ENCODE measurements at regions not wholly inside any gene's neighbourhood (a gene's known extent, or its start where the extent isn't known, plus 50 kb on each side); places are given as distances from the start of the nearest gene placed in this dataset.

- Histone ChIP-seq H3K4me3 (ENCODE audit: low read depth in 1 of 2, low read length in 2 of 2) (no peak overlapping the region), H3K9me3 (ENCODE audit: insufficient read depth, low read length, severe bottlenecking) (peaks cover 5% of the 10 kb centered on the region), H4K20me1 (ENCODE audit: insufficient read depth, low read length) (no peaks in the 10 kb centered on the region), H3K9ac (ENCODE audit: low read depth, low read length) (no peak overlapping the region), H3K4me2 (ENCODE audit: insufficient read depth, low read length) (no peak overlapping the region), H3K36me3 (ENCODE audit: insufficient read depth, low read length) (no peaks in the 10 kb centered on the region), H3K79me2 (ENCODE audit: insufficient read depth, low read length) (no peaks in the 10 kb centered on the region), H3K27me3 (ENCODE audit: insufficient read depth, low read length, poor library complexity) (no peaks in the 10 kb centered on the region), H3K4me1 (ENCODE audit: insufficient read depth, low read length) (no peaks in the 10 kb centered on the region), H2AFZ (ENCODE audit: low read depth, low read length) (no peak overlapping the region), H3K27ac (ENCODE audit: low read length) (no peak overlapping the region)
- TF ChIP-seq EZH2 (IDR thresholded peaks at IDR 0.05; ENCODE audit: borderline replicate concordance, low read depth, low read length, severe bottlenecking) (no peak), CTCF (IDR thresholded peaks at IDR 0.05; ENCODE audit: borderline replicate concordance, extremely low read depth, low read length, poor library complexity, severe bottlenecking) (no peak)
- ATAC-seq (ENCODE audit: insufficient read depth, low read depth) (no peak), DNase-seq (no peak)
Measured at GRCh38 chr3:94472511-94472910, 409.6 kb downstream of the NSUN3 start.

DNA sequence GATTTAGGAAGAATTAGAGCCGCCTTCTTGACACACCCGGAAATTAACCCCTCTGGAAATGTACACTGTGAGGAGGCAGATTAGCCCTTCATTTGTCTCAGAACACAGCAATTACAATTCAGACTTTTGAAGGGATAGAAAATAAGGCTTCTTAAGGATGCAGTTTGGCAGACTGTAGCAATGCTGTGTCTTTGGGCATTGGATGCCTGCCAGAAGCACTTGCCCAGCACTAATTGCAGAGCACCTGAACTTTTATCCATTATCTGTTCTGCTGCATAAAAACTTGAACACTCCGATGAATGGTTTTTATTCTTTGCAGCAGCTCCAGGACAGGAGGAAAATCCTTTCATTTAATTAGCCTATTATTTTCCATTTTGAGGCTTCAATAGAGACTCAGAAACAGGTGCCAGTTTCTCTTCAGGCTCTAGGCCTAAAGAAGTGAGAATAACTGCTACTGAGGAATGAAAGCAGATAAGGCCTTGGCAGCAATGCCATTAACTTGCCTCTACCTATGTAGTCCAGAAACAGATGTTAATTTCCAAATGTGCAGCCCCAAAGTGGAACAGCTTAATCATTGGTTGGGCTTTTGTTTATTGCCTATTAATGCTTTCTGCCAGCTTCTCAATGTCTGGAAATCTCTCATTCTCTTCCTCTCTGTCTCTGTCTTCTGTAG, 418.5 kb downstream of the NSUN3 start:
- Histone ChIP-seq H3K4me2 (ENCODE audit: insufficient read depth, low read length) (no peak overlapping the region), H3K4me1 (ENCODE audit: insufficient read depth, low read length) (no peaks in the 10 kb centered on the region), H2AFZ (ENCODE audit: low read depth, low read length) (no peak overlapping the region), H3K27ac (ENCODE audit: low read length) (no peak overlapping the region), H3K27me3 (ENCODE audit: insufficient read depth, low read length, poor library complexity) (no peaks in the 10 kb centered on the region), H3K4me3 (ENCODE audit: low read depth in 1 of 2, low read length in 2 of 2) (no peak overlapping the region), H3K36me3 (ENCODE audit: insufficient read depth, low read length) (no peaks in the 10 kb centered on the region), H3K79me2 (ENCODE audit: insufficient read depth, low read length) (no peaks in the 10 kb centered on the region), H3K9me3 (ENCODE audit: insufficient read depth, low read length, severe bottlenecking) (no peaks in the 10 kb centered on the region), H4K20me1 (ENCODE audit: insufficient read depth, low read length) (no peaks in the 10 kb centered on the region), H3K9ac (ENCODE audit: low read depth, low read length) (no peak overlapping the region)
- ATAC-seq (ENCODE audit: insufficient read depth, low read depth), result no peak
- TF ChIP-seq EZH2 (IDR thresholded peaks at IDR 0.05; ENCODE audit: borderline replicate concordance, low read depth, low read length, severe bottlenecking), result no peak
- TF ChIP-seq CTCF (IDR thresholded peaks at IDR 0.05; ENCODE audit: borderline replicate concordance, extremely low read depth, low read length, poor library complexity, severe bottlenecking), result no peak
- DNase-seq, result no peak

DNA sequence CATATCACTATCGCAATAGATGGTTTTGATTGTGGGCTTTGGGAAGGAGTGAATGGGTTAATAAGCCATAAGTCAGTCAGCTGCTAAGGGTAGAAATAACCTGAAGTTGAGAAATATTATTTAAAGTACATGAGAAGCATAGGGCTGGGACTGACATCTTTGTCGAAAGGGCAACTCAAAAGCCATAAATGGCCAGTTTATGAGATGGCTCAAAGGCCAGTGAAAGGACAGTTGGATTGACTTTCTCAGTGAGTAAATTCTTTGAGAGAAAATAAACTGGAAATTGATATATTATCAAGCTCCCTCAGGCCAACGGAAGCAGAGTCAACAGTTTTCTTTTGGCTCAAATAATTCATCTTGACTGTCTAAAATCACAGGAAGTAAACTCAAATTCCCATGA, 419.8 kb downstream of the NSUN3 start:
- Histone ChIP-seq H2AFZ (ENCODE audit: low read depth, low read length) (no peak overlapping the region), H3K4me1 (ENCODE audit: insufficient read depth, low read length) (no peaks in the 10 kb centered on the region), H3K4me2 (ENCODE audit: insufficient read depth, low read length) (no peak overlapping the region), H3K27me3 (ENCODE audit: insufficient read depth, low read length, poor library complexity) (no peaks in the 10 kb centered on the region), H3K9me3 (ENCODE audit: insufficient read depth, low read length, severe bottlenecking) (no peaks in the 10 kb centered on the region), H3K36me3 (ENCODE audit: insufficient read depth, low read length) (no peaks in the 10 kb centered on the region), H3K79me2 (ENCODE audit: insufficient read depth, low read length) (no peaks in the 10 kb centered on the region), H4K20me1 (ENCODE audit: insufficient read depth, low read length) (no peaks in the 10 kb centered on the region), H3K9ac (ENCODE audit: low read depth, low read length) (no peak overlapping the region), H3K4me3 (ENCODE audit: low read depth in 1 of 2, low read length in 2 of 2) (no peak overlapping the region), H3K27ac (ENCODE audit: low read length) (no peak overlapping the region)
- DNase-seq (no peak), ATAC-seq (ENCODE audit: insufficient read depth, low read depth) (no peak)
- TF ChIP-seq EZH2 (IDR thresholded peaks at IDR 0.05; ENCODE audit: borderline replicate concordance, low read depth, low read length, severe bottlenecking), result no peak
- TF ChIP-seq CTCF (IDR thresholded peaks at IDR 0.05; ENCODE audit: borderline replicate concordance, extremely low read depth, low read length, poor library complexity, severe bottlenecking), result no peak

Measured in DND-41 (cell line).